Ectodermal cell (in vitro differentiated cells): ENCODE measurements at regions not wholly inside any gene's neighbourhood (a gene's known extent, or its start where the extent isn't known, plus 50 kb on each side); places are given as distances from the start of the nearest gene placed in this dataset.

Source experiments
- H3K27ac ChIP-seq: 2 replicates; pipeline ENCODE4 v1.7.0; 2013; ENCODE audit warnings: mild to moderate bottlenecking, low read depth, low read length; ENCODE audit not compliant: insufficient read depth, poor library complexity, severe bottlenecking
- H3K27me3 ChIP-seq: 2 replicates; pipeline ENCODE4 v1.7.0; 2013; ENCODE audit warnings: mild to moderate bottlenecking, low read length; ENCODE audit not compliant: insufficient read depth, control insufficient read depth, poor library complexity, severe bottlenecking
- H3K36me3 ChIP-seq: one replicate; pipeline ENCODE4 v1.7.0; 2013; ENCODE audit warnings: low read length; ENCODE audit not compliant: control insufficient read depth, insufficient read depth
- H3K4me1 ChIP-seq: one replicate; pipeline ENCODE4 v1.7.0; 2013; ENCODE audit warnings: low read length; ENCODE audit not compliant: control insufficient read depth, insufficient read depth
- H3K4me3 ChIP-seq: 2 replicates; pipeline ENCODE4 v1.7.0; 2013; ENCODE audit warnings: low read depth, low read length, control low read depth; ENCODE audit not compliant: insufficient read depth
- H3K9me3 ChIP-seq: 2 replicates; pipeline ENCODE4 v1.7.0; 2013; ENCODE audit warnings: mild to moderate bottlenecking, low read length, moderate library complexity; ENCODE audit not compliant: control insufficient read depth
- WGBS, 2 experiments: methylation state at CpG; one replicate each; pipeline ENCODE4 v1.1.7; 2013; ENCODE audit warnings: missing lambda C conversion rate in 2 of 2; 5-methylcytosine and 5-hydroxymethylcytosine counted together

DNA sequence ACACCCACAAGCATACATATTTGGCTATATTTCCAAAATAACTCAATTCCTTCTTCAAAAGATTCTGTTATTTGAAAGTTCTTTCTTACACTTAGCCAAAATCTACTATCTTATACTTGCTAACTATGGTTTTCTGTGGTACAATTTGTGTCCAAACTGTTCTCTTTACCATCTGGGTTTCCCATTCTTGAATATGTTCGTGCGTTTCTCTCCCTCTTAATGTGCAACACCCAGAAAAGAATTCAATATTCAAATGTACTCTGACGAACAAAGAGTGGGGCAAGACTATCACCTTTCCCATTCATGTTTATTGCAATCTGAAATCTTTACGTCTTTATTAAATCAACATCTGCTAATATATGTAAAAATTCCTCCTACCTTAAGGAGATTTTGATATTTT, 912.7 kb downstream of the FAT4 start:
- 91 to 96% methylated on average over 3 to 4 of the region's 4 CpGs for WGBS, 2 experiments
- no peak overlapping the region for H3K27ac ChIP-seq
- no peaks in the 10 kb centered on the region for H3K27me3 ChIP-seq
- no peak overlapping the region for H3K4me3 ChIP-seq
- no peaks in the 10 kb centered on the region for H3K36me3 ChIP-seq
- no peaks in the 10 kb centered on the region for H3K4me1 ChIP-seq
- H3K9me3 ChIP-seq, result no peaks in the 10 kb centered on the region

DNA sequence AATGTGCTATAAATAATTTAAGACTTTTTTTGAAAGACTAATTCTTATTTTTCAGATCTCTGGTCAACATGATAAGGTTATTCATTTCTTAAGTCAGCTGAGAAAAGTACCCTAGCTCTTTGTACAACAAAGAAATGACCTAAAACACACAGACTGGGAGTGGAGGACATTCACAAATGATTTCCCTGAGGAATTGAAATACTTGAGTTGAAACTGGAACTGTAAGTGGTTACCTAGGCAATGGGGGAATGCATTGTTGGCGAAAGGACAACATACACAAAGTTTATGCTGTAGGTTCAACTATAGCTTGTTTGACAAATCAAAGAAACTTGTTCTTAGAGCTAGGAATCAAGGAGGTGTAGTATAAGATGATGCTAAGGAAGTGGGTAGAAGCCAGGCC, 915.5 kb downstream of the FAT4 start:
- no peaks in the 10 kb centered on the region for H3K36me3 ChIP-seq
- H3K27ac ChIP-seq, result no peak overlapping the region
- no peaks in the 10 kb centered on the region for H3K9me3 ChIP-seq
- no peaks in the 10 kb centered on the region for H3K27me3 ChIP-seq
- WGBS, 2 experiments, result 96 to 100% methylated on average over 1 of the region's 1 CpG
- no peak overlapping the region for H3K4me3 ChIP-seq
- H3K4me1 ChIP-seq, result no peaks in the 10 kb centered on the region

DNA sequence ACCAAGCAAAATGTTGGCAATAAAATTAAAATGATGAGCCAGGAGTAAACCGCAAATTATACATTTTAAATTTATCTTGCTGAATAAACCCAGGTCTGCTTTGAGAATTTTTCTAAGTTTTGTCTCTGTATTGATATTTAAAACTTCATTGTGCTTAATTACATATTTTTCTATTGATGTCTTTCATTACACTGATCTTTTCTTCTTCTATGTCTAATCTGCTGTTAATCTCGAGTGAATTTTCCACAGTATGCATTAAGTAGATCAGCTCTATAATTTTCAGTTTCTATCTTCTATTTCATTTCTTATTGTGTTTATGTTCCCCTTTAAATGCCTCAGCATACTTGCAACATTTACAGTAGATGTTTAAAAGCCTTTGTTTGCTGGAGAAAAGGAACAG, 918.7 kb downstream of the FAT4 start:
- H3K4me1 ChIP-seq, result no peaks in the 10 kb centered on the region
- no peaks in the 10 kb centered on the region for H3K36me3 ChIP-seq
- H3K27me3 ChIP-seq, result no peaks in the 10 kb centered on the region
- no peak overlapping the region for H3K27ac ChIP-seq
- H3K9me3 ChIP-seq, result no peaks in the 10 kb centered on the region
- WGBS, 2 experiments, result 100% methylated on average over 2 of the region's 2 CpGs; no CpG with 5 or more reads in 1 of the 2 experiments
- no peak overlapping the region for H3K4me3 ChIP-seq

DNA sequence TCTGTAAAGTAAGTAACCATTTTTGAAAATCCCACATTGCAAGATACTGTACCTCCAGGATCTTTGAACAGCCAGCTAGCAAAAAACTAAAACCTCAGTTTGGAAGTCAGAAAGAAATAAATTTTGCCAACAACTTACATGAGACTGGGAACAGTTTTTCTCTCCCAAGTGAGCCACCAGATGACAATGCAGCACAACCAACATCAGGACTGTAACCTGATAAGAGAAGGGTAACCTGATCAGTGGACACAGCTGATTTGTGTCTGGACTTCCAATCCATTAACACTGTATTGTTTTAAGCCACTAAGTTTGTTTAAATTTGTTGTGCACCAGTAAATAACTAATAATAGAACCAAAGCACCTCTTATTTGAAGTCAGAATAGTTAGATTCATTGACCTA, 923.3 kb downstream of the FAT4 start:
- Histone ChIP-seq H3K4me3 (no peak overlapping the region), H3K4me1 (no peaks in the 10 kb centered on the region), H3K27me3 (no peaks in the 10 kb centered on the region), H3K27ac (no peak overlapping the region), H3K36me3 (no peaks in the 10 kb centered on the region), H3K9me3 (no peaks in the 10 kb centered on the region)

DNA sequence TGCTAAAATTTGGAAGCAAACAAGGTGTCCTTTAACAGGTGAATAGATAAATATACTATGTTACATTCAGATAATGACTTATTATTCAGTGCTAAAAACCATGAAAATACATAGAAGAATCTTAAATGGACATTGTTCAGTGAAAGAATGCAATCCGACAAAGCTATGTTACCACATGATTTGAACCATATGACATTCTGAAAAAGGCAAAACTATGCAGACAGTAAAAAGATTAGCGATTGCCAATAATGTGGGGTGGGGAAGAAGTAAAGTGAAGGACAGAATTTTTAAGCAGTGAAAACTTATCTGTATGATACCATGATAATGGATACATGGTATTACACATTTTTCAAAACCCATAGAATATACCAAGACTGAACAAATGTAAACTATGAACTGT, 926.9 kb downstream of the FAT4 start:
- no peaks in the 10 kb centered on the region for H3K9me3 ChIP-seq
- 97 to 100% methylated on average over 2 of the region's 2 CpGs for WGBS, 2 experiments

DNA sequence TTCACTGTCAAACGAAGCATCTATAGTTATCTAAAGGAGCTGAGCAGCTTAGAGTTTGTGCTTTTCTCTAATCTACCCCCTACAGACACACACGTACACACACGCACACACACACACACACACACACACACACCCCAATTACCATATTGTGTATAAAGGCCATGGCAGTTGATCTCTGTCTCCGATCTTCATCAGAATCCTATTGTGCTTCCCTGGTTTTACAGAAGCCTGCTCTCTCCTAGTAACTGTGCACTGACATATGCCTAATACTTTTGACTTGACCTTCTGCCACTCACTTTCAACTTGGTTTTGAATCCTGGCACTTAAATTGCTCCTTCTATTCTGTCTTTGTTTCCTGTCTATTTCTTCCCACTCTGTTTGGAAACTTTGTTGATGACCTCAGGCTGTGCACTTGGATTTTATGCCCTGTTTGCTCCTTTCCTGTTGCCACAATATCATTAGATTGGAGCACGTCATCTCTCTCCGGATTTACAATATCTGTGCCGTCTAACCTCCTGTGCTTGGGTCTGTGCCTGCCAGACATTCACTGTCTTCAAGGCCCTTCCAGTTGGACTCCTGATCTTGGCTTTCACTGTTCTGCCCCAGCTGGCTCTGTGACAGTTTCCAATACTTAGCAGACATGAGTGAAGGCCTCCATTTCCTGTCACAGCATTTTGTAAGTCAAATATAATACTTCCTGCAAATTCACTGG, 928.1 kb downstream of the FAT4 start:
- H3K36me3 ChIP-seq, result no peaks in the 10 kb centered on the region
- H3K4me3 ChIP-seq, result no peak overlapping the region
- no peaks in the 10 kb centered on the region for H3K4me1 ChIP-seq
- 86 to 88% methylated on average over 7 of the region's 7 CpGs for WGBS, 2 experiments
- no peak overlapping the region for H3K27ac ChIP-seq
- no peaks in the 10 kb centered on the region for H3K27me3 ChIP-seq
- no peaks in the 10 kb centered on the region for H3K9me3 ChIP-seq

More for the DNA sequence above, 926.9 kb downstream of the FAT4 start:
- Histone ChIP-seq H3K36me3 (no peaks in the 10 kb centered on the region), H3K4me3 (no peak overlapping the region), H3K27ac (no peak overlapping the region), H3K27me3 (no peaks in the 10 kb centered on the region), H3K4me1 (no peaks in the 10 kb centered on the region)

DNA sequence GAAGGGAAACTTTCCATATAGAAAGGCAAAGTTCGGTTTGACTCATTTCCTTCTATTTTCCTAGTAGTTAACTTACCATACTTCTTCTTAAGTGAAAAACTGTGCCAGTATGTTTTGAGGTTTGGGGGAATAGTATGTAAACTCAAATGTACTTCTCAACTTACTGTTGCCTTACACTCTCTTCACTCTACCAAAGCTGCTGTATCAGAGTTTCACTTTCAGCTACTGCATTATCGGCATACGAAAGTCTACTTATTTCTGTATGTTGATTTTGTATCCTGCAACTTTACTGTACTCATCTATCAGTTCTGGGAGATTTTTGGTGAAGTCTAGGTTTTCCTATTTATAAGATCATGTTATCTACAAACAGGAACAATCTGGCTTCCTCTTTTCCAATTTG, 932.7 kb downstream of the FAT4 start:
- WGBS, 2 experiments, result 100% methylated on average over 2 of the region's 3 CpGs; no CpG with 5 or more reads in 1 of the 2 experiments
- Histone ChIP-seq H3K9me3 (no peaks in the 10 kb centered on the region), H3K27me3 (no peaks in the 10 kb centered on the region), H3K4me3 (no peak overlapping the region), H3K36me3 (no peaks in the 10 kb centered on the region), H3K4me1 (no peaks in the 10 kb centered on the region), H3K27ac (no peak overlapping the region)

DNA sequence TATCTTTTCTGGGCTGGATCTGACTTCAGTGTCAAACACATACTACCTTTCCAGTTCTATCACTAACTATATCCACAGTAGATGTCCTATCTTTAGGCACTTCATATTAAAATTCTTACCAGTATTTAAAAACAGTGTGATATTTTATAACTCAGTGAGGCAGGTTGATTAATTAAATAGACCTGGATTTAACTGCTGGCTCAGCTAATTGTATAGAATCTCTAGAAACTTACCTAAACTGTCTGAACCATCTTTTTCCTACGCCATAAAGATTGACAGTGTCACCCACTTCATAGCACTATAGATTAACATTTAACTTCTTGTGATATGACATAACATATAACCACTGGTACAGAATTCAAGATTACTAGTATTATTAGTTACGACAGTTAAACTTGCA, 935.3 kb downstream of the FAT4 start:
- H3K9me3 ChIP-seq, result no peaks in the 10 kb centered on the region
- no peak overlapping the region for H3K4me3 ChIP-seq
- WGBS, 2 experiments, result 79 to 100% methylated on average over 1 to 2 of the region's 2 CpGs
- H3K4me1 ChIP-seq, result no peaks in the 10 kb centered on the region
- no peaks in the 10 kb centered on the region for H3K27me3 ChIP-seq
- H3K36me3 ChIP-seq, result no peaks in the 10 kb centered on the region
- no peak overlapping the region for H3K27ac ChIP-seq

DNA sequence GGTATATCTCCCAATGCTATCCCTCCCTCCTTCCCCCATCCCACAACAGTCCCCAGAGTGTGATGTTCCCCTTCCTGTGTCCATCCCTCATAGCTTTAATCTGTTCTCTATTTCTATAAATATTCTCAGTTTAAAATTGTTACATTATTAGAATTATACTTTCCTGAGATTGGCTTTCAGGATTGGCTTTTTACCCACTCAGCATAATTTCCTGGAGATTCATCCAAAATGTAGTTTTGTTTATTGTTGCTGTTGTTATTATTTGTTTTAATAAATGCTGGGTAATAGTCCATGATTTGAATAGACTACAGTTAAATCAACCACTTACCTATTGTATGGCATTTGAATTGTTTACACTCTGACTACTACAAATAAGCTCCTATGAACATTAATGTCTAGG, 936.4 kb downstream of the FAT4 start:
- no peaks in the 10 kb centered on the region for H3K27me3 ChIP-seq
- H3K4me3 ChIP-seq, result no peak overlapping the region
- no peaks in the 10 kb centered on the region for H3K36me3 ChIP-seq
- no peak overlapping the region for H3K27ac ChIP-seq
- H3K4me1 ChIP-seq, result no peaks in the 10 kb centered on the region
- no peaks in the 10 kb centered on the region for H3K9me3 ChIP-seq

DNA sequence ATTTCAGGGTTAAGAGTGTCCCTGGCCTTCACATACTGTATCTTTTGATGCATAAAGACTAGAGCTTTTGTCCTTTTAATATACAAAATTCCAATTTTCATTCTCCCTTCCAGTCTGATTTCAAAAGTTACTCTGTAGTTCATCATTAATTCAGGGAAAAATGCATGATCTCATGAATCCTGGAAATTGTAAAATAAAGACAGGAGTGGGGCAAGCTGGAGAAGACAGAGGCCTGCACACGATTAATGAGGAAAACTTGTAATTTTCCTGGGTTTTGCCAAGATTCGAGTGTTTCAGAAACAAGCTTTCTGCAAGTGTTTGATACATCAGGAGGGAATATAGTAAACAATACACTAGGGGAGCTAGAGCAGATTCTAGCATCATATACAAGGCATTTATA, 947.9 kb downstream of the FAT4 start:
- no peak overlapping the region for H3K4me3 ChIP-seq
- H3K9me3 ChIP-seq, result no peaks in the 10 kb centered on the region
- no peaks in the 10 kb centered on the region for H3K4me1 ChIP-seq
- WGBS, 2 experiments, result 95 to 96% methylated on average over 2 of the region's 2 CpGs
- no peaks in the 10 kb centered on the region for H3K27me3 ChIP-seq
- no peak overlapping the region for H3K27ac ChIP-seq
- H3K36me3 ChIP-seq, result no peaks in the 10 kb centered on the region

DNA sequence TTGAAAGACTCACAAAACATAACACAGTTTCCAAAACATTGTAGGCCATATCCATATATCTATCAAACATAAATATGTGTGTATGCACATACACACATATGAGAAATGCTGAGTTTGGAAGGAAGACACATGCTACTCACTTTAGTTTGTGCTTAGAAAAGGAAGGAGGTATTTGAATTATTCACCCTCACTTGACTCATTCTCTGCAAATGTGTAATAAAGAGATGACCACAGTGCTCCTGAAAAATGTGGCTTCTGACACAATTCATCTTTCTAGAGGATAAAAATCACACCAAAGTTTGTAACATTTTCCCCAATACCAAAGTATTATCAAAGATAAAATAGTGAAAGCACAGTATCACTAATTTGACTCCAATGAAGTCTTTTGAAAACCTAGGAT, 950.1 kb downstream of the FAT4 start:
- H3K27ac ChIP-seq, result no peak overlapping the region
- no peaks in the 10 kb centered on the region for H3K9me3 ChIP-seq
- H3K4me3 ChIP-seq, result no peak overlapping the region
- H3K27me3 ChIP-seq, result no peaks in the 10 kb centered on the region
- H3K4me1 ChIP-seq, result no peaks in the 10 kb centered on the region
- no peaks in the 10 kb centered on the region for H3K36me3 ChIP-seq
